ENCODE measurements at regions not wholly inside any gene's neighbourhood (a gene's known extent, or its start where the extent isn't known, plus 50 kb on each side); places are given as distances from the start of the nearest gene placed in this dataset.

GRCh38 chr5:82828211-82828610, 249.0 kb downstream of the TMEM167A start:
- Mint-ChIP-seq H3K27me3 (ENCODE audit: low read depth) (no peaks in the 10 kb centered on the region), H3K36me3 (ENCODE audit: low read depth) (no peaks in the 10 kb centered on the region), H3K27ac (ENCODE audit: unreplicated experiment) (no peak overlapping the region), H3K4me3 (ENCODE audit: unreplicated experiment) (no peak overlapping the region), H3K4me1 (ENCODE audit: low read depth) (no peaks in the 10 kb centered on the region), H3K9me3 (ENCODE audit: low read depth) (no peaks in the 10 kb centered on the region)
- no peak for DNase-seq (ENCODE audit: low spot score)
- TF ChIP-seq CTCF (IDR thresholded peaks at IDR 0.05) = no peak

- TF ChIP-seq CTCF (IDR thresholded peaks at IDR 0.05) = no peak
- Mint-ChIP-seq H3K4me3 (ENCODE audit: unreplicated experiment) (no peak overlapping the region), H3K9me3 (ENCODE audit: low read depth) (peaks cover under 1% of the 10 kb centered on the region), H3K27ac (ENCODE audit: unreplicated experiment) (no peak overlapping the region), H3K27me3 (ENCODE audit: low read depth) (no peaks in the 10 kb centered on the region), H3K36me3 (ENCODE audit: low read depth) (no peaks in the 10 kb centered on the region), H3K4me1 (ENCODE audit: low read depth) (no peaks in the 10 kb centered on the region)
- DNase-seq (ENCODE audit: low spot score) = no peak
Observed at GRCh38 chr5:82827651-82828050, 249.5 kb downstream of the TMEM167A start.

- TF ChIP-seq CTCF (IDR thresholded peaks at IDR 0.05) = no peak
- no peak for DNase-seq (ENCODE audit: low spot score)
- H3K9me3 Mint-ChIP-seq (ENCODE audit: low read depth) = peaks cover 2% of the 10 kb centered on the region
- H3K27me3 Mint-ChIP-seq (ENCODE audit: low read depth) = no peaks in the 10 kb centered on the region
- H3K27ac Mint-ChIP-seq (ENCODE audit: unreplicated experiment) = no peak overlapping the region
- no peaks in the 10 kb centered on the region for H3K4me1 Mint-ChIP-seq (ENCODE audit: low read depth)
- no peak overlapping the region for H3K4me3 Mint-ChIP-seq (ENCODE audit: unreplicated experiment)
- H3K36me3 Mint-ChIP-seq (ENCODE audit: low read depth) = no peaks in the 10 kb centered on the region
Observed at GRCh38 chr5:82822634-82822927, 254.6 kb downstream of the TMEM167A start.

GRCh38 chr5:82821846-82822633, 255.2 kb downstream of the TMEM167A start:
- TF ChIP-seq CTCF (IDR thresholded peaks at IDR 0.05) = no peak
- no peak overlapping the region for H3K4me3 Mint-ChIP-seq (ENCODE audit: unreplicated experiment)
- peaks cover 2% of the 10 kb centered on the region for H3K9me3 Mint-ChIP-seq (ENCODE audit: low read depth)
- H3K27me3 Mint-ChIP-seq (ENCODE audit: low read depth) = no peaks in the 10 kb centered on the region
- H3K36me3 Mint-ChIP-seq (ENCODE audit: low read depth) = no peaks in the 10 kb centered on the region
- H3K4me1 Mint-ChIP-seq (ENCODE audit: low read depth) = no peaks in the 10 kb centered on the region
- no peak overlapping the region for H3K27ac Mint-ChIP-seq (ENCODE audit: unreplicated experiment)
- DNase-seq (ENCODE audit: low spot score) = no peak

- Mint-ChIP-seq H3K27me3 (ENCODE audit: low read depth) (no peaks in the 10 kb centered on the region), H3K9me3 (ENCODE audit: low read depth) (peaks cover 2% of the 10 kb centered on the region), H3K27ac (ENCODE audit: unreplicated experiment) (no peak overlapping the region), H3K4me3 (ENCODE audit: unreplicated experiment) (no peak overlapping the region), H3K36me3 (ENCODE audit: low read depth) (no peaks in the 10 kb centered on the region), H3K4me1 (ENCODE audit: low read depth) (no peaks in the 10 kb centered on the region)
- no peak for DNase-seq (ENCODE audit: low spot score)
- no peak for TF ChIP-seq CTCF (IDR thresholded peaks at IDR 0.05)
Observed at GRCh38 chr5:82820961-82821845, 256.0 kb downstream of the TMEM167A start.

All from chondrocyte (in vitro differentiated cells).